ENCODE measurements at regions not wholly inside any gene's neighbourhood (a gene's known extent, or its start where the extent isn't known, plus 50 kb on each side); places are given as distances from the start of the nearest gene placed in this dataset.

- DNase-seq (ENCODE audit: low spot score) = no peak
- H3K27me3 Mint-ChIP-seq (ENCODE audit: unreplicated experiment) = no peaks in the 10 kb centered on the region
- H3K4me3 Mint-ChIP-seq (ENCODE audit: unreplicated experiment) = no peak overlapping the region
- no peak for TF ChIP-seq CTCF (IDR thresholded peaks at IDR 0.05; ENCODE audit: unreplicated experiment)
- no peaks in the 10 kb centered on the region for H3K9me3 Mint-ChIP-seq (ENCODE audit: unreplicated experiment)
- H3K36me3 Mint-ChIP-seq (ENCODE audit: low read depth, unreplicated experiment) = no peaks in the 10 kb centered on the region
- no peak overlapping the region for H3K27ac Mint-ChIP-seq (ENCODE audit: unreplicated experiment)
- peaks cover 3% of the 10 kb centered on the region for H3K4me1 Mint-ChIP-seq (ENCODE audit: unreplicated experiment)
Observed at GRCh38 chr21:16084776-16085364, 355.1 kb downstream of the USP25 start.

- DNase-seq (ENCODE audit: low spot score) = no peak
- H3K9me3 Mint-ChIP-seq (ENCODE audit: unreplicated experiment) = no peaks in the 10 kb centered on the region
- H3K4me1 Mint-ChIP-seq (ENCODE audit: unreplicated experiment) = peaks cover 3% of the 10 kb centered on the region
- no peak overlapping the region for H3K4me3 Mint-ChIP-seq (ENCODE audit: unreplicated experiment)
- H3K36me3 Mint-ChIP-seq (ENCODE audit: low read depth, unreplicated experiment) = no peaks in the 10 kb centered on the region
- no peak for TF ChIP-seq CTCF (IDR thresholded peaks at IDR 0.05; ENCODE audit: unreplicated experiment)
- no peaks in the 10 kb centered on the region for H3K27me3 Mint-ChIP-seq (ENCODE audit: unreplicated experiment)
- H3K27ac Mint-ChIP-seq (ENCODE audit: unreplicated experiment) = no peak overlapping the region
Observed at GRCh38 chr21:16085421-16085820, 355.6 kb downstream of the USP25 start.

GRCh38 chr21:16086121-16086520 lies 356.3 kb downstream of the USP25 start:
- H3K9me3 Mint-ChIP-seq (ENCODE audit: unreplicated experiment) = no peaks in the 10 kb centered on the region

GRCh38 chr21:16086936-16087335 lies 357.2 kb downstream of the USP25 start:
- Mint-ChIP-seq H3K27me3 (ENCODE audit: unreplicated experiment) (no peaks in the 10 kb centered on the region), H3K27ac (ENCODE audit: unreplicated experiment) (no peak overlapping the region), H3K4me3 (ENCODE audit: unreplicated experiment) (no peak overlapping the region), H3K9me3 (ENCODE audit: unreplicated experiment) (no peaks in the 10 kb centered on the region), H3K36me3 (ENCODE audit: low read depth, unreplicated experiment) (no peaks in the 10 kb centered on the region), H3K4me1 (ENCODE audit: unreplicated experiment) (no peaks in the 10 kb centered on the region)
- no peak for TF ChIP-seq CTCF (IDR thresholded peaks at IDR 0.05; ENCODE audit: unreplicated experiment)
- DNase-seq (ENCODE audit: low spot score) = no peak

More at GRCh38 chr21:16086121-16086520, 356.3 kb downstream of the USP25 start:
- H3K27me3 Mint-ChIP-seq (ENCODE audit: unreplicated experiment) = no peaks in the 10 kb centered on the region
- TF ChIP-seq CTCF (IDR thresholded peaks at IDR 0.05; ENCODE audit: unreplicated experiment) = no peak
- peaks cover 3% of the 10 kb centered on the region for H3K4me1 Mint-ChIP-seq (ENCODE audit: unreplicated experiment)
- no peak for DNase-seq (ENCODE audit: low spot score)
- no peak overlapping the region for H3K4me3 Mint-ChIP-seq (ENCODE audit: unreplicated experiment)
- no peak overlapping the region for H3K27ac Mint-ChIP-seq (ENCODE audit: unreplicated experiment)
- H3K36me3 Mint-ChIP-seq (ENCODE audit: low read depth, unreplicated experiment) = no peaks in the 10 kb centered on the region

GRCh38 chr21:16087523-16087922 lies 357.7 kb downstream of the USP25 start:
- Mint-ChIP-seq H3K9me3 (ENCODE audit: unreplicated experiment) (no peaks in the 10 kb centered on the region), H3K27me3 (ENCODE audit: unreplicated experiment) (no peaks in the 10 kb centered on the region), H3K27ac (ENCODE audit: unreplicated experiment) (no peak overlapping the region), H3K36me3 (ENCODE audit: low read depth, unreplicated experiment) (no peaks in the 10 kb centered on the region), H3K4me1 (ENCODE audit: unreplicated experiment) (no peaks in the 10 kb centered on the region), H3K4me3 (ENCODE audit: unreplicated experiment) (no peak overlapping the region)
- DNase-seq (ENCODE audit: low spot score) = no peak
- no peak for TF ChIP-seq CTCF (IDR thresholded peaks at IDR 0.05; ENCODE audit: unreplicated experiment)
